ENCODE measurements at regions not wholly inside any gene's neighbourhood (a gene's known extent, or its start where the extent isn't known, plus 50 kb on each side); places are given as distances from the start of the nearest gene placed in this dataset.

DNA sequence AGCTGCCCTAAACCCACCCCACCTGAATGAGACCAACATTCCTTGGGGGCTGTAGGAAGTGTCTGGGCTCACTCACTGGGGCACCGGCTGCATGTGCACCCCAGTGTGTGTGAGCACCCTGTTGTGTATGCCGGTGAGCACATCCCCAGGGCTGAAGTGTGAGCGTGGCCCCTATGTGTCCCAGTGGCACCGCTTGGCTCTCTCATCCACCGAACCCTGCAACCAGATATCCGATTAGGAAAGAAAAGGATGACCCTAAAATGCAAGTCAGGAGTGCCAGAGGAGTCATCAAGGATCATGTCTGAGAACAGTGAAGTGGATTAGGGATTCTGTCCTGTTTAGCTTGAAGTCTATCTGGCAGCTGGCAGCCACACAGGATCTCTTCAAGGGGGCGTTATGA, 84.0 kb upstream of the ALDH1L1 start:
- no peaks in the 10 kb centered on the region for H3K79me2 ChIP-seq (ENCODE audit: insufficient read depth)
- 78% methylated on average over 7 of the region's 7 CpGs for WGBS (ENCODE audit: low lambda C conversion rate)
- H3K9me3 ChIP-seq: no peaks in the 10 kb centered on the region
- no peak overlapping the region for H3K9ac ChIP-seq
- H3F3A ChIP-seq (replicated peaks; ENCODE audit: insufficient read depth): no peaks in the 10 kb centered on the region
- no peaks in the 10 kb centered on the region for H4K20me1 ChIP-seq (ENCODE audit: insufficient read depth)
- peaks cover 3 to 4% of the 10 kb centered on the region in 2 experiments; a peak in 2 of 4 replicates for H3K4me1 ChIP-seq (ENCODE audit: control insufficient read depth in 1 of 2, insufficient read depth in 2 of 2, low read depth in 1 of 2, low read length in 1 of 2)
- no peaks in the 10 kb centered on the region for H3K9me2 ChIP-seq
- H3K27me3 ChIP-seq (ENCODE audit: insufficient read depth): no peaks in the 10 kb centered on the region
- no peak overlapping the region for H3K27ac ChIP-seq (ENCODE audit: low read depth in 2 of 2, low read length in 1 of 2)
- ChIA-PET CTCF (interaction anchor here (1.1 to 2.1 kb wide), 2 partner anchors 21 to 124 kb away, joined by 4 to 7 read pairs; no protein-coding TSS in a partner anchor), POLR2A (no interaction called here)
- no peak overlapping the region for H3K4me3 ChIP-seq (ENCODE audit: low read depth in 2 of 2, low read length in 1 of 2)
- no peak overlapping the region for H2AFZ ChIP-seq (ENCODE audit: low read depth)
- no peak for TF ChIP-seq GATA2 (CRISPR knock-in tag; IDR thresholded peaks at IDR 0.05)
- no peak for TF ChIP-seq RAD21 (IDR thresholded peaks at IDR 0.05; ENCODE audit: low read length)
- TF ChIP-seq, protein P1, sequence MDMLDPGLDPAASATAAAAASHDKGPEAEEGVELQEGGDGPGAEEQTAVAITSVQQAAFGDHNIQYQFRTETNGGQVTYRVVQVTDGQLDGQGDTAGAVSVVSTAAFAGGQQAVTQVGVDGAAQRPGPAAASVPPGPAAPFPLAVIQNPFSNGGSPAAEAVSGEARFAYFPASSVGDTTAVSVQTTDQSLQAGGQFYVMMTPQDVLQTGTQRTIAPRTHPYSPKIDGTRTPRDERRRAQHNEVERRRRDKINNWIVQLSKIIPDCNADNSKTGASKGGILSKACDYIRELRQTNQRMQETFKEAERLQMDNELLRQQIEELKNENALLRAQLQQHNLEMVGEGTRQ (IDR thresholded peaks at IDR 0.05; ENCODE audit: borderline replicate concordance, low read depth, low read length): no peak
- TF ChIP-seq GABPA (IDR thresholded peaks at IDR 0.05; ENCODE audit: low read depth): no peak
- no peak for TF ChIP-seq NRF1 (IDR thresholded peaks at IDR 0.05; ENCODE audit: low read depth, low read length)
- TF ChIP-seq CHD2 (IDR thresholded peaks at IDR 0.05; ENCODE audit: low read length, partially characterized antibody): no peak
- TF ChIP-seq FOSL2 (IDR thresholded peaks at IDR 0.05; ENCODE audit: borderline replicate concordance, low read depth): no peak
- TF ChIP-seq, protein P2, sequence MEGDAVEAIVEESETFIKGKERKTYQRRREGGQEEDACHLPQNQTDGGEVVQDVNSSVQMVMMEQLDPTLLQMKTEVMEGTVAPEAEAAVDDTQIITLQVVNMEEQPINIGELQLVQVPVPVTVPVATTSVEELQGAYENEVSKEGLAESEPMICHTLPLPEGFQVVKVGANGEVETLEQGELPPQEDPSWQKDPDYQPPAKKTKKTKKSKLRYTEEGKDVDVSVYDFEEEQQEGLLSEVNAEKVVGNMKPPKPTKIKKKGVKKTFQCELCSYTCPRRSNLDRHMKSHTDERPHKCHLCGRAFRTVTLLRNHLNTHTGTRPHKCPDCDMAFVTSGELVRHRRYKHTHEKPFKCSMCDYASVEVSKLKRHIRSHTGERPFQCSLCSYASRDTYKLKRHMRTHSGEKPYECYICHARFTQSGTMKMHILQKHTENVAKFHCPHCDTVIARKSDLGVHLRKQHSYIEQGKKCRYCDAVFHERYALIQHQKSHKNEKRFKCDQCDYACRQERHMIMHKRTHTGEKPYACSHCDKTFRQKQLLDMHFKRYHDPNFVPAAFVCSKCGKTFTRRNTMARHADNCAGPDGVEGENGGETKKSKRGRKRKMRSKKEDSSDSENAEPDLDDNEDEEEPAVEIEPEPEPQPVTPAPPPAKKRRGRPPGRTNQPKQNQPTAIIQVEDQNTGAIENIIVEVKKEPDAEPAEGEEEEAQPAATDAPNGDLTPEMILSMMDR (IDR thresholded peaks at IDR 0.05): no peak
- no peak for TF ChIP-seq TAF1 (IDR thresholded peaks at IDR 0.05; ENCODE audit: borderline replicate concordance, low read depth, low read length)
- no peak for TF ChIP-seq POLR2AphosphoS5 (IDR thresholded peaks at IDR 0.05; ENCODE audit: low read depth, low read length)
- no peak overlapping the region for H3K4me2 ChIP-seq
- H3K36me3 ChIP-seq (replicated peaks in 1 of 2; ENCODE audit: control insufficient read depth in 1 of 2, insufficient read depth in 2 of 2, low read length in 1 of 2): no peaks in the 10 kb centered on the region
- DNase-seq: no peak

DNA sequence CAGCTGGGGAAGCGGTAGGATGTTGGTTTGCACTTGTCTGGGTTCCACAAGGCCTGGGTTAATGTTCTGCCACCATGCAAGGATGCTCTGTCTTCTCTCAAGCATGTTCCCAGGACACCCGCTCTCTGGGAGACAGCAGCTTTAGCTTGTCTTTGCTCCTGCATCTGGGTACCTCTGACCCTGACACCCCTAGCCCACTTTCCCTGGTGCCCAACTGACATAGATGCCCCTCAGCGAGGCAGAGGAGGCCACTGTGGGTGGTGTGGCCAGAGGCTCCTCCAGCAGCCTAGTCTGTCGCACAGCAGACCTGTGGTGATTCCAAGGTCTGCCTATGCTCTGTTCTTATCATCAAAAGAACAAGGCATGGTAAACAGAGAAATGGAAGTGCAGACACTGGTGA, 83.6 kb upstream of the ALDH1L1 start:
- Histone ChIP-seq H3K4me3 (ENCODE audit: low read depth in 2 of 2, low read length in 1 of 2) (no peak overlapping the region), H3K9me3 (no peaks in the 10 kb centered on the region), H2AFZ (ENCODE audit: low read depth) (no peak overlapping the region), H3K4me1 (ENCODE audit: control insufficient read depth in 1 of 2, insufficient read depth in 2 of 2, low read depth in 1 of 2, low read length in 1 of 2) (peaks cover 3 to 4% of the 10 kb centered on the region in 2 experiments; a peak in 2 of 4 replicates), H4K20me1 (ENCODE audit: insufficient read depth) (no peaks in the 10 kb centered on the region), H3K36me3 (replicated peaks in 1 of 2; ENCODE audit: control insufficient read depth in 1 of 2, insufficient read depth in 2 of 2, low read length in 1 of 2) (no peaks in the 10 kb centered on the region), H3K79me2 (ENCODE audit: insufficient read depth) (no peaks in the 10 kb centered on the region), H3K4me2 (no peak overlapping the region), H3K27me3 (ENCODE audit: insufficient read depth) (no peaks in the 10 kb centered on the region), H3K9me2 (no peaks in the 10 kb centered on the region), H3K9ac (no peak overlapping the region), H3F3A (replicated peaks; ENCODE audit: insufficient read depth) (no peaks in the 10 kb centered on the region), H3K27ac (ENCODE audit: low read depth in 2 of 2, low read length in 1 of 2) (no peak overlapping the region)
- POLR2A ChIA-PET: no interaction called here
- 51% methylated on average over 3 of the region's 4 CpGs for WGBS (ENCODE audit: low lambda C conversion rate)
- no peak for DNase-seq
- CTCF ChIA-PET: interaction anchor here (1.1 kb wide), 1 partner anchor 21 kb away, joined by 4 read pairs; no protein-coding TSS in a partner anchor
- TF ChIP-seq POLR2AphosphoS5 (IDR thresholded peaks at IDR 0.05; ENCODE audit: low read depth, low read length) (no peak), GABPA (IDR thresholded peaks at IDR 0.05; ENCODE audit: low read depth) (no peak), YY1 (IDR thresholded peaks at IDR 0.05; ENCODE audit: low read depth) (no peak), TCF12 (IDR thresholded peaks at IDR 0.05) (no peak), MEF2A (IDR thresholded peaks at IDR 0.05; ENCODE audit: borderline replicate concordance, low read depth) (no peak), RXRA (IDR thresholded peaks at IDR 0.05; ENCODE audit: borderline replicate concordance, low read depth) (no peak), FOSL2 (IDR thresholded peaks at IDR 0.05; ENCODE audit: borderline replicate concordance, low read depth) (no peak), RFX5 (IDR thresholded peaks at IDR 0.05; ENCODE audit: low read length) (no peak), JUND (IDR thresholded peaks at IDR 0.05) (no peak), RAD21 (IDR thresholded peaks at IDR 0.05; ENCODE audit: low read length) (no peak)
- TF ChIP-seq, protein P3, sequence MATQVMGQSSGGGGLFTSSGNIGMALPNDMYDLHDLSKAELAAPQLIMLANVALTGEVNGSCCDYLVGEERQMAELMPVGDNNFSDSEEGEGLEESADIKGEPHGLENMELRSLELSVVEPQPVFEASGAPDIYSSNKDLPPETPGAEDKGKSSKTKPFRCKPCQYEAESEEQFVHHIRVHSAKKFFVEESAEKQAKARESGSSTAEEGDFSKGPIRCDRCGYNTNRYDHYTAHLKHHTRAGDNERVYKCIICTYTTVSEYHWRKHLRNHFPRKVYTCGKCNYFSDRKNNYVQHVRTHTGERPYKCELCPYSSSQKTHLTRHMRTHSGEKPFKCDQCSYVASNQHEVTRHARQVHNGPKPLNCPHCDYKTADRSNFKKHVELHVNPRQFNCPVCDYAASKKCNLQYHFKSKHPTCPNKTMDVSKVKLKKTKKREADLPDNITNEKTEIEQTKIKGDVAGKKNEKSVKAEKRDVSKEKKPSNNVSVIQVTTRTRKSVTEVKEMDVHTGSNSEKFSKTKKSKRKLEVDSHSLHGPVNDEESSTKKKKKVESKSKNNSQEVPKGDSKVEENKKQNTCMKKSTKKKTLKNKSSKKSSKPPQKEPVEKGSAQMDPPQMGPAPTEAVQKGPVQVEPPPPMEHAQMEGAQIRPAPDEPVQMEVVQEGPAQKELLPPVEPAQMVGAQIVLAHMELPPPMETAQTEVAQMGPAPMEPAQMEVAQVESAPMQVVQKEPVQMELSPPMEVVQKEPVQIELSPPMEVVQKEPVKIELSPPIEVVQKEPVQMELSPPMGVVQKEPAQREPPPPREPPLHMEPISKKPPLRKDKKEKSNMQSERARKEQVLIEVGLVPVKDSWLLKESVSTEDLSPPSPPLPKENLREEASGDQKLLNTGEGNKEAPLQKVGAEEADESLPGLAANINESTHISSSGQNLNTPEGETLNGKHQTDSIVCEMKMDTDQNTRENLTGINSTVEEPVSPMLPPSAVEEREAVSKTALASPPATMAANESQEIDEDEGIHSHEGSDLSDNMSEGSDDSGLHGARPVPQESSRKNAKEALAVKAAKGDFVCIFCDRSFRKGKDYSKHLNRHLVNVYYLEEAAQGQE (IDR thresholded peaks at IDR 0.05; ENCODE audit: low read depth, low read length): no peak
- TF ChIP-seq, protein P4, sequence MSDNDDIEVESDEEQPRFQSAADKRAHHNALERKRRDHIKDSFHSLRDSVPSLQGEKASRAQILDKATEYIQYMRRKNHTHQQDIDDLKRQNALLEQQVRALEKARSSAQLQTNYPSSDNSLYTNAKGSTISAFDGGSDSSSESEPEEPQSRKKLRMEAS (IDR thresholded peaks at IDR 0.05; ENCODE audit: low read depth): no peak
- TF ChIP-seq, protein P1 (IDR thresholded peaks at IDR 0.05; ENCODE audit: borderline replicate concordance, low read depth, low read length): no peak
- TF ChIP-seq, protein P2 (IDR thresholded peaks at IDR 0.05): no peak

All from SK-N-SH (cell line).